HG03460 (cell line): ENCODE measurements at regions not wholly inside any gene's neighbourhood (a gene's known extent, or its start where the extent isn't known, plus 50 kb on each side); places are given as distances from the start of the nearest gene placed in this dataset.
"Not testable (repeated sequence)": the region's sequence is repeated elsewhere in the genome, so short reads cannot be mapped to it uniquely, and the experiment has no call there.

Experiments
- ATAC-seq: cut with Tn5 transposase; IDR thresholded peaks from one replicate; pipeline ENCODE4 v1.9.1; 2021; ENCODE audit not compliant: unreplicated experiment

DNA sequence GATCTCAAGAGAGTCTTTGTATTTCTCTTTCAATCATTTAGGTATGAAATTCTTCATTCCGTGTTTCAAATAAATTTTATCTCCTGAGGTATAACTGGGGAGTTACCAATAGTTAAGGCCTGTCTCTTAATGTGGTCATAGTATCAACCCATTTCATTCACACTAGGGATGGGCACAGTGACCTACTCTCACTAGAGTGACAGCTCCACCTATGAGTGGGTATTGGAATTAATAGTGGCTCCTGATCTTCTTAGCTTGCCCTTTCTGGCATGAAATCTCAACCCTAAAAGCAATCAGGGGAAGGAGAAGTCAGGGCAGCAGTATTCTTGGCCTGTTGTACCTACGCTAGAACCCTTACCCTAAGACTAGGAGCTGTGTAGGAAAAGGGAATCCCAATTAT lies 507.7 kb downstream of the FAM181B start:
- no peak for ATAC-seq

DNA sequence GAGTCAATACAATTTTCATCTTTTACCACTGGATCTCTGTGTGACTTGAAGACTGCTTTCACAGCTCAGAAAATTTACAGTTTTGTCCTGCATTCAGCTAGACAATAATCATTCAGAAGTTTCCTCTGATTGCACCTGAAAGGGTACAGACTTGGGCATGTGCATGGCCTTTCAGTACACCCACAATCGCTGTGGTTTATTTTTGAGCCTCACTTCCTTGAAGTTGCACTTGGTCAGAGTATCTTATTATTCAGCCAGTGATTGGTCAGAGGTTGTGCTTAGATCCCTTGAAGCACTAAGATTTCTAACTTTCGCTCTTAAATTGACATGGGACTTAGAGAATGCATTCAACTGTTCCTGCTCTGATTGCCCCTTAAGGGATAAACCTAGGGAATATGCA lies 508.2 kb downstream of the FAM181B start:
- ATAC-seq, result no peak

DNA sequence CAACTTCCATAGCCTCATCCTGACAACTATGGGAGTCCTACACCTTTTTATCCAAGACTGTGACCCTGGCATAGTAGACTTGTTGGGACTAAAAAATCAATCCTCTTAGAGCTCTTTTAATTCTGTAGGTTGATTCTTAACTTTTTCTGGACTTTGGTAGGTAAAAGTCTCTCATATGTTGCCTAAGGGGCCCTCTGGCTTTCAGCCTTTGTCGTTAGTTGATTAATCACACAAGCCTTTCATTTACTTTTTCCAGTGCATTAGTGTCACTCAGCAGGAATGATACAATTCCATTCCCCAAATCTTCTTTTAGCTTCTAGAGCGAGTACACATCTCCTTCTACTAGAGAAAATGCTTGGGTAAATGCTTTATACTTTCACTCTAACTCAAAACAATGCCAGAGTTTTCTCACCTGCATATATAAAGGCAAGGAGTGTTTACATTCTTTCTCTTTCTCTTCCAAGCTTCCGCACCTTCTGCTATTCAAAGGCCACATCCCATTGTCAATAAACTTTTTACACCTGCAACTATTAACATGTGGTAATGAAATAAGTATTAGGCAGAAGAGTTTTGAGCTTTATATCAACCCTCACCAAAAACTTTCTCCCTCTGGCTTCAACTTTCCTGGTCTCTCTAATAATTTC lies 516.6 kb downstream of the FAM181B start:
- ATAC-seq, result no peak

DNA sequence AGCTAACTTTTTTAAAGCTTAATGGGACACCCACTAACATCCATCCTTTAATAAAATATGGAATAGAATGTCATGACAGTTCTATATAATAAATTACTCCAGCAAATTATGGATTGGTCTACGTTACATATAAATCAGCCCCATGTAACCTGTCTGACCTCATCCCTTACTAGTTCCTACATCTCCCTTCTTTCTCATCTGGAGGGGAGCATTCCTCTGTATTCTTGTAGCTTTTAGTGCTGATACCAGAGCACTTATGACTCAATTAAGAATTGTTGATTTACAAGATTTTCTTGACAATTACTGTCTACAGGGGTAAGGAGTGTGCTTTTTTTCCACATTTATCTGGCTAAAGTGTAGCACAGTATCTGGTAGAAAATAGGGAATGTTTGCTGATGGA lies 523.7 kb downstream of the FAM181B start:
- no peak for ATAC-seq

DNA sequence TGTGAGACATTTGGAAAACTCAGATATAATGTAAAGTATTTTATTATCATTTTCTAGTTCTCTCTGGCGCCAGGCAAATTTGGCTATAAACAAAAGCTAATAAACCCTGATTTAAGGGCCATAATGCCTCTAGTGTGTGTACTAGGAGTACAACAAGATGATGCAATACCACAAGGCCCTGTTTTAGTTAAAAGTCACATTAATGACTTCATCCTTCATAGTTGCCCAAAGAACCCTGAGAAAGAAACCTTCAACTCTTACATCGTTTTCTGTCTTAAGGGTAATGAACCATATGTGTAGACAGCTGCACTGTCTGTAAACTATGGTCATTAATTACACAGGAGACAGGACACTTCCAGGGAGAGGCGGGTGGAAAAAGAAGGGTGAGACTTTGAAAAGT lies 538.4 kb downstream of the FAM181B start:
- ATAC-seq, result no peak

DNA sequence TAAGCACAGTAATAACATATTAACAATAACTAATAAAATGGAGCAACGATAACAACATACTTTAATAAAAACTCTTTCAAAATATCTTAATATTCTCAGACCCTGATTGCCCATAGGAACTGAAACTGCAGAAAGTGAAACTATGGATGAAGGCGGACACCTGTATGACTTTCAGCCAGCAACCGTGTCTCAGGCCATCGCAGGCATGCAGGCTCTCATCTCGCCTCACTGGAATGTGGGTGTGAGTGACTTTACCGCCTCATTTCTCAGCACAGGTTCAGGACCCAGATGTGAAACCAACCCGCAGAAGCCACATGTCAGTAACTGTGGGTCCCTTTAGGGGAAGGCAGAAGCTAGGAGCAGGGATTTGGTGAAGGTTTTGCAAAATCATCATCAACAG lies 539.1 kb downstream of the FAM181B start:
- no peak for ATAC-seq

DNA sequence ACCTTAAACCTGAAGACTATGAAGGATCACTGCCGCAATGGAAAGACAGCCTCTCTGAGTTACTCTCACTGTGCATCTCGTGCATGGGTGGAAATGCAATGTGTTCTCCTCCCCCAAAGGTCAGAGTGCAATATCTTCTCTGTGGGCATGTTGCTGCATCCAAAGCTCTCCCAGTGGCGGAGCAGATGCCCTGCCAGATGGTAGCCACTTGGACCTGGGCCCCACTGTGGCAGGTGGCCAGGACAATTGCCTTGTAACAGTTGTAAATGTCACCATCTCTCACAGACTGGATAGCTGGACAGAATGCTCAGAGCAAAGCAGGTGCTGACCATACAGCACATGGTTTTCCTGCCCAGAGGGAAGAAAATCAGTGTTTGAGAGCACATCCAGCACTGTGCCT lies 542.0 kb downstream of the FAM181B start:
- ATAC-seq, result no peak

DNA sequence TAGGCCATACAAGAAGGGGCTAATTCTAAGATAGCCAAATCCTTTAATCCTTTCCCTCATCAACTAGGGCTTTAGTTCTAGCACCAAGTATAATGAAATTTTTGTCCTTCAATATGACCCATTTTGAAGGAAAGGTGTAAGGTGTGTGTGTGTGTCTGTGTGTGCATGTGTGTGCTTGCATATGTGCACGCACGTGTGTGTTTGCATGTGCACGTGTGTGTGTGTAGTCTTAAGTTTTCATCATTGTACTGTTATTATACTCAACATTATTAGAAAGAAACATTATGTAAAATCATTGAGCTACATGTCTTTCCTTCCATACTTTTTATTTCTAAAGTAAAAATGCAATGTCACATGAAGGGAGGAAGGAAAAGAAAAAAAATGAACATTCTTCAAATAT lies 547.7 kb downstream of the FAM181B start:
- no peak for ATAC-seq

DNA sequence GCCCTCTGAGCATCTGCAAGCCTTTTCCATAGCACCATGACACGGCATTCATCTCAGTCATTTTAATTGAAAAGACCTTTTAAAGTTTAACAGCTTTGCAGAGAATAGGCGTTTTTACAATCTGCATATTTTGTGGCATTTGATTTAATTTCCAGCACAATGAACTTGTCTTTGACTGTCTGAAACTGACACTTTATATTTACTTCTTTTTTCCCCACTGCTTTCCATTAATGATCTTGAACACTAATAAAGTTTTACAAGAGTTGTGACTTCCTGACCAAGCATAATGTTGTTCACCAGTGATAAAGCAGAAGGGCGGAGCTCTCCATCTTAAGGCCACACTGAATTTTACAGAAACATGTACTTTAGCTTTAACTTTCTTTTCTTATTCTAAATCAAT lies 548.7 kb downstream of the FAM181B start:
- ATAC-seq, result no peak

DNA sequence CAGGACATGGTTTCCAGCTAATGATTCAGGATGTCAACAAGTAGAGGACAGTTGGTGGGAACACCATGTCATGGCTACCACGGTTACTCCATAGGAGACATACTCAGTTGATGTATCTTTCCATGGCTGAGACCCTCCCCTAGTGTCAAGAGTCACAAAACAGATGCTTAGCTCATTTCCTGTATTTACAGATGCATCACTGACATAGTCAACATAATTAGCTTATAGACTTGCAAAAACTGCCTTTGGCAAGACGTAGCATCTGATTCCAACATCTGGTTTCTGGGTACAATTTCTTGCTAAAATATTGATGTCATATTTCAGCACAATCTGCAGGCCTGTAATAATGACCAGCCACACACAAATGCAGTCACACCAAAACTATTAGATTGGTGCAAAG lies 550.3 kb downstream of the FAM181B start:
- ATAC-seq, result no peak

DNA sequence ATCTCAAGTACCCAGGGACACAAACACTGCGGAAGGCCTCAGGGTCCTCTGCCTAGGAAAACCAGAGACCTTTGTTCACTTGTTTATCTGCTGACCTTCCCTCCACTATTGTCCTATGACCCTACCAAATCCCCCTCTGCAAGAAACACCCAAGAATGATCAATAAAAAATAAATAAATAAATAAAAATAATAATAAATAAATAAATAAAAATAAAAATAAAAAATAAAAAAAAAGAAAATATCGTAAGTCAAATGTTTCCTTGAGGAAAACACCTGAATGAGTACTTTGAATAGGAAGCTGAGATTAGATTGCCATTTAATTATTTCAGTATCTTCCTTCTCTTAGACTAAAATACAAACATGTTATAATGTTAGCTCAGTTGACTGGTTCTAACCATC lies 551.0 kb downstream of the FAM181B start:
- ATAC-seq, result not testable (repeated sequence)

DNA sequence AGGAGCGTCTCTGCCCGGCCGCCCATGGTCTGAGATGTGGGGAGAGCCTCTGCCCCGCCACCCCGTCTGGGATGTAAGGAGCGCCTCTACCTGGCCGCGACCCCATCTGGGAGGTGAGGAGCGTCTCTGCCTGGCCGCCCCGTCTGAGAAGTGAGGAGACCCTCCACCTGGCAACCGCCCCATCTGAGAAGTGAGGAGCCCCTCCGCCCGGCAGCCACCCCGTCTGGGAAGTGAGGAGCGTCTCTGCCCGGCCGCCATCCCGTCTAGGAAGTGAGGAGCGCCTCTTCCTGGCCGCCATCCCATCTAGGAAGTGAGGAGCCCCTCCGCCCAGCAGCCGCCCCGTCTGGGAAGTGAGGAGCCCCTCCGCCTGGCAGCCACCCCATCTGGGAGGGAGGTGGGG lies 551.9 kb downstream of the FAM181B start:
- ATAC-seq, result not testable (repeated sequence)

DNA sequence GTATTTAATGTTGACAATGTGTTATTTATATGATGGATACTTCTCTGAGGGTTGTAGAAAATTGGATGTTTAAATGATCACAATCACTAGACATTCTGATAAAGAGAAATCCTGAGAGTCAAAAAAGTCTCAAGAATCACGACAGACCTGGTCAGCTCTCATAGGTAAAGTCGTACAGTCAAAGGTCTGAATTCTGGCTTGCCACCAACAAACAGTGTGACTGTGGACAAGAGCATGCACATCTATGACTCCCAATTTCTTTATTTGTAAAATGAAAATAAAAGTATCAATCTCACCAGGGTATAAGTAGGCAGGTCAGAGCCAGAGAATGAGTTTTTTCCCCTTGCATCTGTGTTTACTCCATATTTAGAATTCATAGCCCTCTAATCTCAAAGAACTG lies 556.7 kb downstream of the FAM181B start:
- ATAC-seq, result no peak

DNA sequence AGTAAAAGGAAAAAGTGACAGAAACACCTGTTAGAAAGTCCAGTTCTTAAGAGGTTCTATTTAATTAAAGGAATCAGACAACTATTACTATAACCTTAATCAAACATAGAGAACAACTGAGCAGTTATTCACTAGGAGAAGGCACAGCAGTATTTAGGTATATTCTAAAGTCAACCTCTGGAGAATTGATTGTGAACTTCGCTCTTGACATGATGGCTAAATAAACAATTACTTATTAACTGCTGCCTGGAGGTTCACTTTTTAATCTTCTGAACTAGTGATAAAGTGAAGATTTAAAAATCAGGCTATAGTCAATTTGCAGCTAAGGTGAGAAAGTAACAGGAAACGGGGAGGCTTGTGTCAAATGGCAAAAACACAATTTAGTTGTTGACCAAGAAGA lies 557.3 kb downstream of the FAM181B start:
- no peak for ATAC-seq

DNA sequence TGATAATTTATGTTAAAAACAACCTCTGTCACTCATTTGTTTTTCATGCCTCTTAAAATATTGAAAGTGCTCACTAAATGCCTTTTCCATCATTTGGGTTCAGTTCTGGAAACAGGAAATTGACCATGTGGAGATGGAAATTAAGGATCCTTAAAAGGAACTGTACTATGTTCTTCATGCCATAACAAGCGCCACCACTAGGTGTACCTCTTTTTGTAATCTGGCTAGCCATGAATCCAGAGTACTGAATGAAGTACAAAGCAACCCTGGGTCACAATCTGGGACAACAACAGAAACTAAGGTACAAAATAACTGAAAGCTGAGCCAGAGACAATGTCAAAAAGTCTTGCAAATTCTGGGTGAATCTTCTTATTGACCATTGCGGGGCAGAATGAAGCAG lies 559.1 kb downstream of the FAM181B start:
- no peak for ATAC-seq

DNA sequence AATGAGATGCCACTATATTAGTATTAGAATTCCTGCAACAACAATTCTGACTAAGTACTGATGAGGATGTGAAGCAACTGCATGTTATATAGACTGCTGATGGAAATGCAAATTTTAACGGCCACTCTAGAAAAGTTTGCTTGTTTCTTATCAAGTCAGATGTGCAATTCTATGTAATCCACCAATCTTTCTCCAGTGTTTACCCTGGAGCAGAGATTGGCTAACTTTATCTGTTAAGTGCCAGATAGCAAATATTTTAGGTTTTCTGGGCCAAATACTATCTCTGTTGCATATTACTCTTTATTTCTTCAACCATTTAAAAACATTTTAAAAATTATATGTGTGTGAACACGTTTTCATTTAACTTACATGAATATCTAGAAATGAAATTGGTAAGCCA lies 586.9 kb downstream of the FAM181B start:
- no peak for ATAC-seq

DNA sequence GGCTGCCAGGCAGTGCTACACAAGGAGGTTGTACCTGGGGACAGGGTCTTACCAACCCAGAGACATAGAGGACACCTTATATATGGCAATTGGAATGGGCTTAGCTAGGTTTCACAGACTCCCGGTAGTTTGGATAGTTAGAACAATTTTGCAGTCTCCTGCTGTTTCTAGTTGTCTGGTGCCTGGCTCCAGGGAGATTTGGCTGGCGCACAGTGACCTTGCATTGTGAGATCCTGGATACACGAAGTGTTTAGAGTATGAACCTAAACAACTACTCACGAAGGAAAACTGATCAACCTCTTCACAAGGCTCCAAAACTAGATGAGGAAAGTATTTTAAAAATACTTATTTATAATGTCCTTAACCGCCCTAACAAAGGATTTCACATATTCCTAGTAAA lies 614.7 kb downstream of the FAM181B start:
- no peak for ATAC-seq

DNA sequence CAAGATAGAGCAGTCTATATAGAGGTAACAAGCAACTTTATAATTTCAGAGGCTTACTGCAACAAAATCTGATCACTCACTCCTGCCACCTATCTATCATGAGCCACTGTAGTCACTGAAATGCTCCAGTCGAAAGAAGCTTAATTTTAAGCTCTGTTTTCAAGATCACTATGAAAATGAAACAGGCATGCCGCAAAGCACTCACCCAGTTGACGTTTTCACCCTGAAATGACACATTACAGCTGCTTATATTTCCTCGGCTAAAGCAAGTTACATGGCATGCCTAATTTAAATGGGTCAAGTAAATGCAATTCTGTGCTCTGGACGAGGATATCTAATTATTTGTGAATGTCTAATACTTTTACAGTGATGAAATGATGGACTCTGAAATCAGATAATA lies 616.3 kb downstream of the FAM181B start:
- ATAC-seq, result no peak

DNA sequence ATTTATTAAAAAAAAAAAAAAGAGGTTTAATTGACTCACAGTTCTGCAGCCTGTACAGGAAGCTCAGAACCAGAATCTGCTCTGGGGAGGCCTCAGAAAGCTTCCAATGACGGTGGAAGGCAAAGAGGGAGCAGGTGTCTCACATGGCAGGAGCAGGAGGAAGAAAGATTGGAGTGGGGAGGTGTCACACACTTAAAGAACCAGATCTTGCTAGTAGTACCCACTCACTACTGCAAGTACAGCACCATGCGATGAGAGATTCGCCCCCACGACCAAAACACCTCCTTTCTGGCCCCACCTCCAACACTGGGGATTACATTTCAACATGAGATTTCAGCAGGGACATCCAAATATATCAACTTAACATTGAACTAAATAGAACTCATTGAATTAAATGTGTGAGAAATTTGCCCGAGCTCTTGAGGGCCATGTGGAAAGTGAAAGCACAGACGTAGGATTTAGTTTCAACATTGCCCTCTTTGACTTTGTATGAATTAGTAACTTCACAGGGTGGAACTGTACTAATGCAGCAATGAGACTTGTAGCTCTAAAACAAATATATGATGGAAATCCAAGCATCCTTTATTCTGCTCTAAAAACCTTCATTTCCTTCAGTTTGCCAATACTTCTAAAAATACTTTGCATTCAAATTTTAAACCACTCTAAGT lies 628.2 kb downstream of the FAM181B start:
- ATAC-seq, result no peak

DNA sequence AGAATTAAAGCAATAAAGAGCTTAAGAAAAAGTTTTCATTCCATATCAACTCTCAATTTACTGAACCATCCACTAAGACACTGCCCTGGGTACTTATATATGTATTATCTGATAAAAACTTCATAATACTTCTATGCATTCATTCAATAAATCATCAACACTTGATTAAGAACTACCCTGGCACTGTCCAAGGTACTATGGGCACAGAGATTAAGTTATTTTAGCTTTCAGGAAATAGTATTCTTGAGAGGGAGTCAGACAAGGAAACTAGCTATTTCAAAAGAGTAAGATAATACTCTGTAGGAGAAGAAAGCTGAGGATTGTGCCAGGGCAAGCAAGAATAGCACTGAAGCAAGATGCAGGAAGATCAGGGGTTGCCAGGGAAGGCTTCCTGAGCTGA lies 640.8 kb downstream of the FAM181B start:
- no peak for ATAC-seq

DNA sequence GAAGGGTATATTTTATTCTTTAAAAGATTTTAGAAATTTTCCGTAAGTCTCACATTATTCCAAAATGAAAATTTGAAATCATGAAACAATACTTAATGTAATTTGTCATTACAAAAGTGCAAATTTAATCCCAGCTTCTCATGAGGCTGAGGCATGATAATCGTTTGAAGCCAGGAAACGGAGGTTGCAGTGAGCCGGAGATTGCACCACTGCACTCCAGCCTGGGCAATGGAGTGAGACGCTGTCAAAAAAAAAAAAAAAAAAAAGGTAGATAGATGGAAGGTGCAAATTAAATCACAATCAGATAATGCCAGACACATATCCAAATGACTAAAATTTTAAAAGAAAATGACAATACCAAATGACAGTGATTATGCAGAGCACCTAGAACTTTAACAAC lies 644.2 kb downstream of the FAM181B start:
- ATAC-seq, result no peak

DNA sequence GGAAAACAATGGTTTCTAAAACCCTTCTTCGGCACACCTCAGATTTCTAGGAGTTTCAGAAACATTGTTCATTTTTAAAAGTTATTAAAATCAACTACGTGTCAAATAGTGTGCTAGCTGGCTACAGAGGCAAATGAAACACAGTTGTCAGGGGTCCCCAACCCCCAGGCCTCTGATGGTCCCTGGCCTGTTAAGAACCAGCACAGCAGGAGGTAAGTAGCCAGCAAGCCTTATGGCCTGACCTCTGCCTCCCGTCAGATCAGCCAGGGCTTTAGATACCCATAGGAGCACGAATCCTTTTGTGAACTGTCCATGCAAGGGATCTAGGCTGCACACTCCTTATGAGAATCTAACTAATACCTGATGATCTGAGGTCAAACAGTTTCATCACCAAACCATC lies 648.2 kb downstream of the FAM181B start:
- no peak for ATAC-seq

DNA sequence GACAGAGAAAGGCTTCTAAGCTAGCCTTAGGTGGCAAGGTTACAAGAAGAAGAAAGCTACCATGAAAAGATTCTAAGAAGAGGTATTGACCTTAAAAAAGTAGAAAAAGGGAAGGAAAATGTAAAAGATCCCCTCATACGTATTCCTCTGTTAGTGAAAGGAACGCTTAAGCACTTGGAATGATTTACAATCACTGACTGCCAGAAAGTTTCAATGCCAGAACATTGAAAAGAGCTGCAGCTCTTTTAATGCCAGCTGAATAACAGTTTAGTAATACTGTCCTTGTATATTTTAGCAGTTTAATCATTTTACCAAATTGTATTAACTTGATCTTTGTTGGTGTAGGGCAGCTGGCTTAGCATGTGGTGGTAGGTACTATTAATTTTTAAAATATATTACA lies 650.7 kb downstream of the FAM181B start:
- no peak for ATAC-seq
